ENCODE measurements at regions not wholly inside any gene's neighbourhood (a gene's known extent, or its start where the extent isn't known, plus 50 kb on each side); places are given as distances from the start of the nearest gene placed in this dataset.

DNA sequence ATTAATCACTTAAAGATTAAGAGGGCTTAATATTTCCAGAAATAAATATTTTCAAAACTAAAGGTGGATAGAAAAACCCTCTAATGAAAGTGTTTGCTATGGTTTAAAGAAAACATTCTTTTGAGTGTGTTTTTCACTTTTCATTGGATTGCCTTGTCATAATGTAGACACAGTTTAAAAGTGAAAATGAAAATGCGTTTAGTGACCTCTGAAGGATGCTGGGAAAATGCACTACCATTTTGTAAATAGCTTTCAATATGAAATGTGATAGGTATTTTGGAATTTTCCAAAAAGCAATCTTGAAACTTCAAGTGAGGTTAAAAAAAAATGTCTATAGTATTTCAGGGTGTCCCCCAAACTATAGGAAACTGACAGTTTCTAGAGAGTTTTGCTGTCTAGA, 642.2 kb downstream of the C4orf33 start:
- Histone ChIP-seq H3K27ac (ENCODE audit: extremely low read depth, low read depth, low read length) (no peak overlapping the region), H3K9me3 (ENCODE audit: control insufficient read depth, insufficient read depth, low read depth, low read length) (no peaks in the 10 kb centered on the region), H3K36me3 (ENCODE audit: control insufficient read depth in 2 of 2, insufficient read depth in 1 of 2, low read length in 2 of 2) (no peaks in the 10 kb centered on the region), H3K4me3 (ENCODE audit: low read depth, low read length) (no peak overlapping the region), H3K4me1 (ENCODE audit: control insufficient read depth, insufficient read depth, low read length) (no peaks in the 10 kb centered on the region)
- ChIA-PET POLR2A (no interaction called here), CTCF (no interaction called here)
- TF ChIP-seq ZBTB8A (tag by site-specific recombination; IDR thresholded peaks at IDR 0.05) (no peak), MZF1 (tag by site-specific recombination; IDR thresholded peaks at IDR 0.05; ENCODE audit: borderline replicate concordance) (no peak), ZNF707 (tag by site-specific recombination; IDR thresholded peaks at IDR 0.05) (no peak), KLF8 (tag by site-specific recombination; IDR thresholded peaks at IDR 0.05) (no peak), ZNF26 (tag by site-specific recombination; IDR thresholded peaks at IDR 0.05) (no peak), PRDM2 (tag by site-specific recombination; IDR thresholded peaks at IDR 0.05; ENCODE audit: borderline replicate concordance) (no peak), ZNF19 (tag by site-specific recombination; IDR thresholded peaks at IDR 0.05; ENCODE audit: low read depth) (no peak), ZNF488 (tag by site-specific recombination; IDR thresholded peaks at IDR 0.05) (no peak), ZNF132 (tag by site-specific recombination; IDR thresholded peaks at IDR 0.05; ENCODE audit: borderline replicate concordance) (no peak), OVOL3 (tag by site-specific recombination; IDR thresholded peaks at IDR 0.05) (no peak), ZXDB (tag by site-specific recombination; IDR thresholded peaks at IDR 0.05) (no peak), EGR2 (tag by site-specific recombination; IDR thresholded peaks at IDR 0.05; ENCODE audit: low read depth) (no peak), ZNF426 (tag by site-specific recombination; IDR thresholded peaks at IDR 0.05) (no peak), ZNF544 (tag by site-specific recombination; IDR thresholded peaks at IDR 0.05) (no peak), ZNF560 (tag by site-specific recombination; IDR thresholded peaks at IDR 0.05; ENCODE audit: borderline replicate concordance) (no peak), ZNF239 (tag by site-specific recombination; IDR thresholded peaks at IDR 0.05) (no peak), ZNF223 (tag by site-specific recombination; IDR thresholded peaks at IDR 0.05) (no peak), KLF7 (tag by site-specific recombination; IDR thresholded peaks at IDR 0.05; ENCODE audit: borderline replicate concordance) (no peak), ZNF423 (tag by site-specific recombination; IDR thresholded peaks at IDR 0.05) (no peak), FEZF1 (tag by site-specific recombination; IDR thresholded peaks at IDR 0.05) (no peak)

Data from HEK293 (cell line).